GM12873 (cell line): ENCODE measurements at regions not wholly inside any gene's neighbourhood (a gene's known extent, or its start where the extent isn't known, plus 50 kb on each side); places are given as distances from the start of the nearest gene placed in this dataset.

Experiments used
- TF ChIP-seq, protein P1 (sequence below): IDR thresholded peaks from 2 replicates; pipeline ENCODE4 v1.5.1; 2012; ENCODE audit warnings: low read depth, mild to moderate bottlenecking, moderate library complexity, low read length, control low read depth; ENCODE audit not compliant: insufficient read depth; ENCODE audit errors: missing control alignments

DNA sequence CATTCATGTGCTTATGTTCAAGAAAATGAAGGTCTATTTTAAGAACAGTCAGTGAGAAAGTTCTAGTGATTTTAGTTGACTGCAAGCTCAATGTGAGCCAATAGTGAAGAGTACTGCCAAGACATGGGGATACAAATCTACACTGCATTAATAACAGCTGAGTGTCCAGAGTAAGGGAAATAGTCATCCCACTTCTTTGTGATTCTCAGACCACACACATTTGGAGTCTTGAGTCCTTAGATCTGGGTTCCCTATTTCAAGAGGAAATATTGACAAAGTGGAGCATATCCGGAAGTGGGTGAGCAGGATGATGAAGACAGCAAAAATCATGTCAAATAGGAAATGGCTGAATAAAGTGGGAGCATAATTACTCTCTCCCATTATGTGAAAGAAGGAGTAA lies 171.1 kb downstream of the LARP7 start:
- TF ChIP-seq, protein P1, sequence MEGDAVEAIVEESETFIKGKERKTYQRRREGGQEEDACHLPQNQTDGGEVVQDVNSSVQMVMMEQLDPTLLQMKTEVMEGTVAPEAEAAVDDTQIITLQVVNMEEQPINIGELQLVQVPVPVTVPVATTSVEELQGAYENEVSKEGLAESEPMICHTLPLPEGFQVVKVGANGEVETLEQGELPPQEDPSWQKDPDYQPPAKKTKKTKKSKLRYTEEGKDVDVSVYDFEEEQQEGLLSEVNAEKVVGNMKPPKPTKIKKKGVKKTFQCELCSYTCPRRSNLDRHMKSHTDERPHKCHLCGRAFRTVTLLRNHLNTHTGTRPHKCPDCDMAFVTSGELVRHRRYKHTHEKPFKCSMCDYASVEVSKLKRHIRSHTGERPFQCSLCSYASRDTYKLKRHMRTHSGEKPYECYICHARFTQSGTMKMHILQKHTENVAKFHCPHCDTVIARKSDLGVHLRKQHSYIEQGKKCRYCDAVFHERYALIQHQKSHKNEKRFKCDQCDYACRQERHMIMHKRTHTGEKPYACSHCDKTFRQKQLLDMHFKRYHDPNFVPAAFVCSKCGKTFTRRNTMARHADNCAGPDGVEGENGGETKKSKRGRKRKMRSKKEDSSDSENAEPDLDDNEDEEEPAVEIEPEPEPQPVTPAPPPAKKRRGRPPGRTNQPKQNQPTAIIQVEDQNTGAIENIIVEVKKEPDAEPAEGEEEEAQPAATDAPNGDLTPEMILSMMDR: no peak

DNA sequence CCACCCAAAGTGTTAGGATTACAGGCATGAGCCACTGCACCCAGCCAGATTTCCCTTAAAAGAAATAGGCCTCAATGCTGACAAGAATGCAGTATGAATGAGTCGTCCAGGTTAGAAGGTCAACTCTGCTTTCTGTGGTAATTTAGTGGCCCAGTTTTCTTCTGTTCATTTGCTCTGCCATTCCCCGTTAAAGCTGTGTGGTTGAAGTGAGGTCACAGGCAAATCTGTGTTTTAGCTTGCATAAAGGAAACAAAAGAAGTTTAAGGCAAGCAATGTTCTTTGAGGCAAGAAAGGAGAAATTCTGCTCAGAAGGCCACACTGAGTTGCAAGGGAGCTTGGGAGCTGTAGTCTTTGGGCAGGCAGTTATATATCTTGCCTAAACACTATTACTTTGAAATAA lies 176.8 kb downstream of the LARP7 start:
- TF ChIP-seq, protein P1: no peak

DNA sequence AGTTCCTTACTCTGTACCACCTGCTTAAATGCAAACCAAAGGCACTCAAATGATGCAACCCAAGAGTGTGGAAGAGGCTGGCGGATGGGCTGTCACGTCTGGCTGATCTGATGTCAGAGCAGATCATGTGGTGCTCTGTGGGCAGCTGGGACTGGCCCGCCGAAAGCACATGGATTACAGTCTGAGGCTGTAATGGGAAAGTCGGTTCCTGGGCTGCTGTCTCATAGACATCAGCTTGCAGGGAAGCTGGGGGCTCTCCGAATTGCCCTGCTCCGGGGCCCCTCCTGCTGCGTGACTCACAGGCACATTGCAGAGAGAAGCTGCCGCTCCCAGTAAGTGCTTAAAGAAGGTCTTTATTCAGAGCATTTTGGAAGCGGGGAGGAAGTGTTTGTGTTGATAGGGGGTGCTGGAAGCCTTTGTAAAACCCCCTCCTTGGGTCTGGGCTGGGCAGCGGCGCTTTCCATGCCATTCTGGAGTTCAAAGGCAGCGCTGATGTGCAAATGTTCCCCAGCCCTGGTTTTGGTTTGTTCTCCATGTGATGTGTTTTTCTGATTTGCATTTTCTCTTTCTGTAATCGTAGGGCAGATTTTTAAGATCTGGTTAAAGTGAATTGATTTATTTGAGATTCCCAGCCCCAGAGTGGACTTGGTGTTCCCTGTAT lies 181.1 kb downstream of the LARP7 start:
- TF ChIP-seq, protein P1: no peak

DNA sequence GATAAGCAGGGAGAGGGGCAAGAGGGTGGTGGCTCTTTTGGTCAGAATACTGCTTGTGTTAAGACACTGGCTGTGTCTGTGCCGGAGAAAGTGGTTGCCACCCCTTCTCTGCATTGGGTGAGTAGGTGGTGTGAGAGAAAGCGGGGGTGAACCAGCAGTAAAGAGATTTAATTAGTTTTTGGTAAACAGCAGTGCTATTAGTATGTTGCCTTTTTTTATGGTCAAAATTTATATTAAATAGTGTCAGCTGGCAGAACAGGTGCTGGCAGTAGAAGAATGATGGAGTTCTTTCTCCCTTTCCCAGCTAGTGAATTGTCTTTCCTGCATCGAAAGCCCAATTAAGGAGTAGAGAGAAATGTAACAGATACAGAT lies 181.6 kb downstream of the LARP7 start:
- TF ChIP-seq, protein P1: no peak

DNA sequence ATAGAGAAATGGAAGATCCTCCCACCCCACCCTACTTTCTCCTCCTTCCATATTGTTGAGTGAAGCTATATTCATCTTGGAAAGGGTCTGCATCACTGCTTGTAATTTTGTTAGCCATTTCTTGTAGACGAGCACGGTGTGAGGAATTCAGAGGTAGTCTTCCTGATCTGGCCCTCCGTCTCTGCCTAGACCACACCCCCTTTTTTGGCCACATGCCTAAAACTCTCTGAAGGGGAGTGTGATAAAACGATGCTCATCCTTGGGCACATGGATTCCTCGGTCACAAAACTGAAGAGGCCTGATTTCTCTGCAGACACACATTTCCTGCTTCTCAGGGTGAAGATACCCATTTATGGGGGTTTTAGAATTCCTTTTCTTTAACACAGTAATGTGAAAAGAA lies 182.8 kb downstream of the LARP7 start:
- TF ChIP-seq, protein P1: no peak

DNA sequence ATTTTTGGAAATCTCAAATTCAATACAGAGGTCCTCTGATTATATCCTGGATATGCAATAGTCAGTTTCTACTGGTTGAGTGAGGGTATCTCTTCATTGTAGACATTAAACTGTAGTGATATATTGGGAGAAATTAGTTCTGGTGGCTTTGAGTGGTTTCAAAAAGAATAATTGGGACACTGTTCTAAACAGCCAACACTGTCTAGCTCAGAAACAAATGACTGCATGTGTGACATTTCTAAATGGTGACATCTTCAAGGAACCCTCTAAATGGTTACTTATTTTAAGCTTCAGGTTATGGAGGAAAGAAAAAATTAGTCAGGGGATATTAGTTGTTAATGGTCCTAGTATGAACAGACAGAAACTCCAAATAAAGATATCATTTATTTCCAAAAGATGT lies 186.2 kb downstream of the LARP7 start:
- TF ChIP-seq, protein P1: no peak

DNA sequence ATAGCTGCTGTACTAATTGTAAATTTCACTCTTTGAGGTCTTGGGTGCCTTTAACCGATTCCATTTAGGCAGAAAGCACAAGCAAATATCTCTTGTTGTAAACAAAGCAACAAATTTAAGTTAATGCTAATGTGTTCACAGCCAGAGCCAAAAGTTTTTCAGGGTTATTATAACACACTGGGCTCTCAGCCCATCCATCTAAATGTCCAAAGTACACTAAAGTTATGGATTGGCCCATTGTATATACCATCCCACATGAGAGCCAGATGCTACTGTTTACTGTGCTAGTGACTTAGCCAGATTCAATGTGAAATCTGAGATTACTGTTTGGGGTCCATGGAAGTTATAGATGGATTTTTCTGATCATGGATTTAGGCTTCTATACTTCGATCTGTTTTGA lies 186.7 kb downstream of the LARP7 start:
- TF ChIP-seq, protein P1: no peak
